Memory B cell (primary cell): ENCODE measurements at regions not wholly inside any gene's neighbourhood (a gene's known extent, or its start where the extent isn't known, plus 50 kb on each side); places are given as distances from the start of the nearest gene placed in this dataset.

Experiments
- ATAC-seq: fragments of 150-1000 bp; cut with Tn5 transposase; 2 replicates; pipeline ENCODE4 v1.10.0; 2021; ENCODE audit warnings: low read depth, mild to moderate bottlenecking, moderate library complexity
- DNase-seq, 2 donors: peaks; one replicate each; pipeline ENCODE4 v3.0.0; 2022; ENCODE audit warnings: low spot score in 2 of 2
- H3K27ac Mint-ChIP-seq: one replicate; pipeline ENCODE4 v1.8.0; 2022; ENCODE audit warnings: mild to moderate bottlenecking, moderate library complexity, mixed read lengths
- H3K27me3 Mint-ChIP-seq: one replicate; pipeline ENCODE4 v1.8.0; 2022; ENCODE audit warnings: mixed read lengths
- H3K36me3 Mint-ChIP-seq: one replicate; pipeline ENCODE4 v1.8.0; 2022; ENCODE audit warnings: mild to moderate bottlenecking, mixed read lengths
- H3K4me1 Mint-ChIP-seq: one replicate; pipeline ENCODE4 v1.8.0; 2022; ENCODE audit warnings: mixed read lengths
- H3K4me3 Mint-ChIP-seq: one replicate; pipeline ENCODE4 v1.8.0; 2022; ENCODE audit warnings: mild to moderate bottlenecking, moderate library complexity, mixed read lengths
- H3K9me3 Mint-ChIP-seq: one replicate; pipeline ENCODE4 v1.8.0; 2022; ENCODE audit warnings: mixed read lengths

GRCh38 chr7:20839196-20839735, 52.6 kb upstream of the SP8 start:
- H3K27ac Mint-ChIP-seq = no peak overlapping the region
- ATAC-seq = no peak

GRCh38 chr7:20839987-20840386, 53.3 kb upstream of the SP8 start:
- no peak for ATAC-seq
- no peak overlapping the region for H3K4me3 Mint-ChIP-seq
- H3K27me3 Mint-ChIP-seq = peaks cover 2% of the 10 kb centered on the region
- H3K27ac Mint-ChIP-seq = no peak overlapping the region
- H3K36me3 Mint-ChIP-seq = no peaks in the 10 kb centered on the region
- H3K9me3 Mint-ChIP-seq = no peaks in the 10 kb centered on the region
- DNase-seq = no peak
- H3K4me1 Mint-ChIP-seq = no peaks in the 10 kb centered on the region

More at GRCh38 chr7:20839196-20839735, 52.6 kb upstream of the SP8 start:
- Mint-ChIP-seq H3K4me3 (no peak overlapping the region), H3K4me1 (no peaks in the 10 kb centered on the region), H3K27me3 (peaks cover 2% of the 10 kb centered on the region), H3K9me3 (no peaks in the 10 kb centered on the region), H3K36me3 (no peaks in the 10 kb centered on the region)
- DNase-seq = no peak

- ATAC-seq = no peak
- no peaks in the 10 kb centered on the region for H3K9me3 Mint-ChIP-seq
- no peaks in the 10 kb centered on the region for H3K36me3 Mint-ChIP-seq
- H3K27me3 Mint-ChIP-seq = peaks cover 4% of the 10 kb centered on the region
- no peaks in the 10 kb centered on the region for H3K4me1 Mint-ChIP-seq
- no peak for DNase-seq
- no peak overlapping the region for H3K4me3 Mint-ChIP-seq
- H3K27ac Mint-ChIP-seq = no peak overlapping the region
Measured at GRCh38 chr7:20846791-20847190, 60.1 kb upstream of the SP8 start.

GRCh38 chr7:20858951-20859350, 72.3 kb upstream of the SP8 start:
- Mint-ChIP-seq H3K27me3 (peaks cover 2% of the 10 kb centered on the region), H3K4me3 (no peak overlapping the region), H3K27ac (no peak overlapping the region), H3K36me3 (no peaks in the 10 kb centered on the region), H3K9me3 (no peaks in the 10 kb centered on the region), H3K4me1 (no peaks in the 10 kb centered on the region)
- ATAC-seq (no peak), DNase-seq (no peak)

- Mint-ChIP-seq H3K27ac (no peak overlapping the region), H3K27me3 (peaks cover 2% of the 10 kb centered on the region), H3K9me3 (no peaks in the 10 kb centered on the region), H3K36me3 (no peaks in the 10 kb centered on the region), H3K4me1 (no peaks in the 10 kb centered on the region), H3K4me3 (no peak overlapping the region)
- no peak for DNase-seq
- no peak for ATAC-seq
Measured at GRCh38 chr7:20861468-20861867, 74.8 kb upstream of the SP8 start.

- Mint-ChIP-seq H3K4me1 (no peaks in the 10 kb centered on the region), H3K36me3 (no peaks in the 10 kb centered on the region), H3K4me3 (no peak overlapping the region), H3K9me3 (no peaks in the 10 kb centered on the region), H3K27ac (no peak overlapping the region), H3K27me3 (peaks cover 2% of the 10 kb centered on the region)
- no peak for ATAC-seq
- DNase-seq = no peak
Measured at GRCh38 chr7:20862554-20862953, 75.9 kb upstream of the SP8 start.

GRCh38 chr7:20864221-20864620, 77.5 kb upstream of the SP8 start:
- Mint-ChIP-seq H3K36me3 (no peaks in the 10 kb centered on the region), H3K4me1 (no peaks in the 10 kb centered on the region), H3K9me3 (no peaks in the 10 kb centered on the region), H3K4me3 (no peak overlapping the region), H3K27ac (no peak overlapping the region), H3K27me3 (no peaks in the 10 kb centered on the region)
- no peak for ATAC-seq
- DNase-seq = no peak

GRCh38 chr7:20865684-20866083, 79.0 kb upstream of the SP8 start:
- Mint-ChIP-seq H3K27ac (no peak overlapping the region), H3K4me3 (no peak overlapping the region), H3K9me3 (no peaks in the 10 kb centered on the region), H3K36me3 (no peaks in the 10 kb centered on the region), H3K4me1 (no peaks in the 10 kb centered on the region), H3K27me3 (no peaks in the 10 kb centered on the region)
- DNase-seq (no peak), ATAC-seq (no peak)

- H3K4me3 Mint-ChIP-seq = no peak overlapping the region
- no peaks in the 10 kb centered on the region for H3K36me3 Mint-ChIP-seq
- H3K27me3 Mint-ChIP-seq = no peaks in the 10 kb centered on the region
- no peak overlapping the region for H3K27ac Mint-ChIP-seq
- no peaks in the 10 kb centered on the region for H3K9me3 Mint-ChIP-seq
- ATAC-seq (no peak), DNase-seq (no peak)
- H3K4me1 Mint-ChIP-seq = no peaks in the 10 kb centered on the region
Measured at GRCh38 chr7:20870977-20871376, 84.3 kb upstream of the SP8 start.

DNA sequence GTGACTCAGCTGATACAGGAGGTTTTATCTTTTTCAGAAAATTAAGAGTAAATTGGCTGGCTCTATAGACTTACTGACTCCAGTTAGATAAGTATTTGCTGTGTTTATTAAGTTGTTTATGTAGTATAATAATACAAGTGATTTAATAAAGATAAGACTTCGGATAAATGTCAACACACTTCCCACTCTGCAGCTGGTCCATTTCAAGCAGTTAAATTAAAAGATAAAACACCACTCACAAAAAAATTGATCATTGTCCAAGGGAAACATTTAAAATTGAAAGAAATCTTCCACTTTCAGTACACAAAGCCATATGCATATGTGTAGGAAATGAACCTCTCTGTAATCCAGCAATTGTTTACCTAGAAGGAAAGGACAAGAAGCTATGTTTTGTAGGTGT, 106.1 kb upstream of the SP8 start:
- H3K27me3 Mint-ChIP-seq = no peaks in the 10 kb centered on the region
- no peak overlapping the region for H3K4me3 Mint-ChIP-seq
- ATAC-seq (no peak), DNase-seq (no peak)
- no peaks in the 10 kb centered on the region for H3K36me3 Mint-ChIP-seq
- peaks cover 1% of the 10 kb centered on the region for H3K9me3 Mint-ChIP-seq
- H3K27ac Mint-ChIP-seq = no peak overlapping the region
- no peaks in the 10 kb centered on the region for H3K4me1 Mint-ChIP-seq

GRCh38 chr7:20894806-20895205, 108.1 kb upstream of the SP8 start:
- DNase-seq = no peak

GRCh38 chr7:20895563-20895962, 108.9 kb upstream of the SP8 start:
- ATAC-seq = no peak
- H3K9me3 Mint-ChIP-seq = no peaks in the 10 kb centered on the region

More at GRCh38 chr7:20894806-20895205, 108.1 kb upstream of the SP8 start:
- no peak for ATAC-seq
- Mint-ChIP-seq H3K27ac (no peak overlapping the region), H3K4me1 (no peaks in the 10 kb centered on the region), H3K9me3 (no peaks in the 10 kb centered on the region), H3K4me3 (no peak overlapping the region), H3K27me3 (no peaks in the 10 kb centered on the region), H3K36me3 (no peaks in the 10 kb centered on the region)

GRCh38 chr7:20896996-20897395, 110.3 kb upstream of the SP8 start:
- Mint-ChIP-seq H3K4me3 (no peak overlapping the region), H3K27me3 (no peaks in the 10 kb centered on the region), H3K27ac (no peak overlapping the region), H3K36me3 (no peaks in the 10 kb centered on the region), H3K9me3 (peaks cover 3% of the 10 kb centered on the region), H3K4me1 (no peaks in the 10 kb centered on the region)
- no peak for ATAC-seq
- no peak for DNase-seq

More at GRCh38 chr7:20895563-20895962, 108.9 kb upstream of the SP8 start:
- Mint-ChIP-seq H3K4me1 (no peaks in the 10 kb centered on the region), H3K4me3 (no peak overlapping the region), H3K36me3 (no peaks in the 10 kb centered on the region), H3K27ac (no peak overlapping the region), H3K27me3 (no peaks in the 10 kb centered on the region)
- no peak for DNase-seq

- Mint-ChIP-seq H3K9me3 (no peaks in the 10 kb centered on the region), H3K4me3 (no peak overlapping the region), H3K36me3 (no peaks in the 10 kb centered on the region), H3K27me3 (no peaks in the 10 kb centered on the region), H3K4me1 (no peaks in the 10 kb centered on the region), H3K27ac (no peak overlapping the region)
- no peak for ATAC-seq
- no peak for DNase-seq
Measured at GRCh38 chr7:20906801-20907453, 120.2 kb upstream of the SP8 start.

DNA sequence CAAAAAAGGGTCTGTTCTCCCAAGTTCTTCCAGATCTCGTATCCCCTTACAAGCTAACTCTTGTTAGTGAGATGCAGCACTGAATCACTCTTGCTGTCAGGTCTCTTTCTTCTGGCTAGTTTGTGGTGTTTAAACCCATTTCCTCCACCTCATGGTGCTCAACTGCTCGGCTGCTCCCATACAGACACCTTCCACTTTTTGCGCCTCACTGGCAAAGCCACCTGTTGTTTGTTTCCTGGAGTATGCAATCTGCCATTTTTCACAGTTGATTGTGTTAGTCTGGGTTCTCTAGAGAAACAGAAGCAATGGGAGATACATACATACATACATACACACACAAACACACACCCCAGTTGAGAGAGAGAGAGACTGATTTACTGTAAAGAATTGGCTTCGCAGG, 124.4 kb upstream of the SP8 start:
- H3K27me3 Mint-ChIP-seq = no peaks in the 10 kb centered on the region
- H3K4me3 Mint-ChIP-seq = no peak overlapping the region
- no peaks in the 10 kb centered on the region for H3K36me3 Mint-ChIP-seq
- DNase-seq (no peak), ATAC-seq (no peak)
- H3K4me1 Mint-ChIP-seq = no peaks in the 10 kb centered on the region
- no peaks in the 10 kb centered on the region for H3K9me3 Mint-ChIP-seq
- H3K27ac Mint-ChIP-seq = no peak overlapping the region
